HG02943 (cell line): ENCODE measurements at regions not wholly inside any gene's neighbourhood (a gene's known extent, or its start where the extent isn't known, plus 50 kb on each side); places are given as distances from the start of the nearest gene placed in this dataset.

Source experiments
- ATAC-seq: cut with Tn5 transposase; IDR thresholded peaks from one replicate; pipeline ENCODE4 v1.9.1; 2021; ENCODE audit warnings: mild to moderate bottlenecking, low read depth, moderate library complexity; ENCODE audit not compliant: unreplicated experiment

GRCh38 chr5:105836268-105836667 lies 1834.5 kb downstream of the EFNA5 start:
- no peak for ATAC-seq

- no peak for ATAC-seq
These were observed 1841.9 kb downstream of the EFNA5 start for GRCh38 chr5:105828821-105829220.

- ATAC-seq, result no peak
These were observed 1848.9 kb downstream of the EFNA5 start for GRCh38 chr5:105821800-105822199.

GRCh38 chr5:105817914-105818313 lies 1852.8 kb downstream of the EFNA5 start:
- no peak for ATAC-seq

- no peak for ATAC-seq
These were observed 1853.3 kb downstream of the EFNA5 start for GRCh38 chr5:105817416-105817815.

GRCh38 chr5:105816961-105817360 lies 1853.8 kb downstream of the EFNA5 start:
- ATAC-seq, result no peak

GRCh38 chr5:105812304-105812703 lies 1858.4 kb downstream of the EFNA5 start:
- no peak for ATAC-seq

GRCh38 chr5:105807951-105808350 lies 1862.8 kb downstream of the EFNA5 start:
- no peak for ATAC-seq

GRCh38 chr5:105807290-105807689 lies 1863.4 kb downstream of the EFNA5 start:
- ATAC-seq, result no peak

GRCh38 chr5:105806596-105806995 lies 1864.1 kb downstream of the EFNA5 start:
- no peak for ATAC-seq

- ATAC-seq, result no peak
These were observed 1867.3 kb downstream of the EFNA5 start for GRCh38 chr5:105803431-105803830.

GRCh38 chr5:105794578-105794977 lies 1876.2 kb downstream of the EFNA5 start:
- no peak for ATAC-seq

- ATAC-seq, result no peak
These were observed 1881.5 kb downstream of the EFNA5 start for GRCh38 chr5:105789246-105789645.

GRCh38 chr5:105783811-105784210 lies 1886.9 kb downstream of the EFNA5 start:
- no peak for ATAC-seq

- no peak for ATAC-seq
These were observed 1888.2 kb downstream of the EFNA5 start for GRCh38 chr5:105782501-105782900.

GRCh38 chr5:105773241-105773640 lies 1897.5 kb downstream of the EFNA5 start:
- no peak for ATAC-seq

- ATAC-seq, result no peak
These were observed 1903.5 kb downstream of the EFNA5 start for GRCh38 chr5:105767267-105767666.

GRCh38 chr5:105762728-105763127 lies 1908.0 kb downstream of the EFNA5 start:
- no peak for ATAC-seq

- no peak for ATAC-seq
These were observed 1916.7 kb downstream of the EFNA5 start for GRCh38 chr5:105754056-105754455.

- ATAC-seq, result no peak
These were observed 1917.9 kb downstream of the EFNA5 start for GRCh38 chr5:105752801-105753200.

- no peak for ATAC-seq
These were observed 1918.8 kb downstream of the EFNA5 start for GRCh38 chr5:105751908-105752307.

GRCh38 chr5:105745111-105745510 lies 1925.6 kb downstream of the EFNA5 start:
- no peak for ATAC-seq

GRCh38 chr5:105740242-105740641 lies 1930.5 kb downstream of the EFNA5 start:
- ATAC-seq, result no peak
